H9 (cell line): ENCODE measurements at regions not wholly inside any gene's neighbourhood (a gene's known extent, or its start where the extent isn't known, plus 50 kb on each side); places are given as distances from the start of the nearest gene placed in this dataset.

ENCODE experiments used
- DNase-seq: peaks from one replicate; pipeline ENCODE4 v3.0.0-alpha.2; 2017
- H2AFZ ChIP-seq: one replicate; pipeline ENCODE4 v1.6.1; 2013; ENCODE audit warnings: mild to moderate bottlenecking, low read length, control low read depth, moderate library complexity
- H2AK5ac ChIP-seq: 2 replicates; pipeline ENCODE4 v1.6.1; 2013; ENCODE audit warnings: low read length, control low read depth, mixed read lengths; ENCODE audit not compliant: insufficient read length
- H2BK120ac ChIP-seq: one replicate; pipeline ENCODE4 v1.6.1; 2013; ENCODE audit warnings: low read depth, mild to moderate bottlenecking, low read length, control low read depth, inconsistent platforms; ENCODE audit not compliant: poor library complexity, severe bottlenecking
- H2BK12ac ChIP-seq: 2 replicates; pipeline ENCODE4 v1.6.1; 2013; ENCODE audit warnings: low read length, control low read depth, mixed read lengths, low read depth; ENCODE audit not compliant: insufficient read length
- H2BK15ac ChIP-seq: 2 replicates; pipeline ENCODE4 v1.6.1; 2013; ENCODE audit warnings: low read depth, low read length, control low read depth
- H2BK20ac ChIP-seq: one replicate; pipeline ENCODE4 v1.6.1; 2013; ENCODE audit warnings: low read depth, mild to moderate bottlenecking, low read length, control low read depth, inconsistent platforms; ENCODE audit not compliant: poor library complexity, severe bottlenecking
- H2BK5ac ChIP-seq: 2 replicates; pipeline ENCODE4 v1.6.1; 2013; ENCODE audit warnings: low read length, control low read depth, mixed read lengths; ENCODE audit not compliant: insufficient read length
- H3K14ac ChIP-seq: 2 replicates; pipeline ENCODE4 v1.6.1; 2013; ENCODE audit warnings: low read length, control low read depth; ENCODE audit not compliant: insufficient read depth
- H3K18ac ChIP-seq: 2 replicates; pipeline ENCODE4 v1.6.1; 2013; ENCODE audit warnings: low read depth, mild to moderate bottlenecking, mixed read lengths, low read length, control low read depth; ENCODE audit not compliant: insufficient read length
- H3K23ac ChIP-seq: 2 replicates; pipeline ENCODE4 v1.6.1; 2013; ENCODE audit warnings: low read length, control low read depth, mixed read lengths, low read depth; ENCODE audit not compliant: insufficient read length
- H3K23me2 ChIP-seq: 2 replicates; pipeline ENCODE4 v1.6.1; 2013; ENCODE audit warnings: low read depth, mild to moderate bottlenecking, mixed read lengths, low read length, control low read depth; ENCODE audit not compliant: insufficient read length, poor library complexity, severe bottlenecking
- H3K27ac ChIP-seq: 2 replicates; pipeline ENCODE4 v1.5.1; 2013; ENCODE audit warnings: low read length, control low read depth, mixed read lengths, low read depth; ENCODE audit not compliant: insufficient read length
- H3K27me3 ChIP-seq: 2 replicates; pipeline ENCODE4 v1.6.1; 2013; ENCODE audit warnings: low read length, control low read depth, inconsistent platforms; ENCODE audit not compliant: insufficient read depth
- H3K4ac ChIP-seq: 2 replicates; pipeline ENCODE4 v1.6.1; 2013; ENCODE audit warnings: low read depth, mild to moderate bottlenecking, control low read depth, inconsistent platforms, low read length, moderate library complexity
- H3K4me1 ChIP-seq: 2 replicates; pipeline ENCODE4 v1.6.1; 2013; ENCODE audit warnings: low read length, control low read depth, inconsistent platforms; ENCODE audit not compliant: insufficient read depth
- H3K4me2 ChIP-seq: 2 replicates; pipeline ENCODE4 v1.6.1; 2013; ENCODE audit warnings: low read length, control low read depth, mixed read lengths; ENCODE audit not compliant: insufficient read length, insufficient read depth
- H3K56ac ChIP-seq: 2 replicates; pipeline ENCODE4 v1.6.1; 2013; ENCODE audit warnings: low read depth, mild to moderate bottlenecking, mixed read lengths, low read length, control low read depth; ENCODE audit not compliant: insufficient read length
- H3K79me1 ChIP-seq: 2 replicates; pipeline ENCODE4 v1.6.1; 2013; ENCODE audit warnings: low read depth, mild to moderate bottlenecking, moderate library complexity, low read length, control low read depth, inconsistent platforms; ENCODE audit not compliant: insufficient read depth, poor library complexity, severe bottlenecking
- H3K79me2 ChIP-seq: 2 replicates; pipeline ENCODE4 v1.6.1; 2013; ENCODE audit warnings: low read length, control low read depth, inconsistent platforms; ENCODE audit not compliant: insufficient read depth
- H3K9ac ChIP-seq: 2 replicates; pipeline ENCODE4 v1.6.1; 2013; ENCODE audit warnings: low read length, control low read depth, mixed read lengths; ENCODE audit not compliant: insufficient read length; ENCODE audit errors: extremely low read depth
- H3K9me3 ChIP-seq: one replicate; pipeline ENCODE4 v1.6.1; 2013; ENCODE audit warnings: low read depth, low read length, inconsistent platforms; ENCODE audit not compliant: control insufficient read depth
- H3T11ph ChIP-seq: one replicate; pipeline ENCODE4 v1.6.1; 2013; ENCODE audit warnings: mild to moderate bottlenecking, low read length, control low read depth, inconsistent platforms
- H4K20me1 ChIP-seq: one replicate; pipeline ENCODE4 v1.6.1; 2013; ENCODE audit not compliant: control insufficient read depth, insufficient read length, insufficient read depth
- H4K5ac ChIP-seq: 2 replicates; pipeline ENCODE4 v1.6.1; 2013; ENCODE audit warnings: low read depth, mild to moderate bottlenecking, mixed read lengths, low read length, control low read depth; ENCODE audit not compliant: insufficient read length
- H4K8ac ChIP-seq: replicated peaks from 2 replicates; pipeline ENCODE4 v1.6.1; 2013; ENCODE audit warnings: low read length, control low read depth, mixed read lengths, low read depth; ENCODE audit not compliant: insufficient read length
- H4K91ac ChIP-seq: 2 replicates; pipeline ENCODE4 v1.6.1; 2013; ENCODE audit warnings: low read depth, mild to moderate bottlenecking, moderate library complexity, mixed read lengths, low read length, control low read depth; ENCODE audit not compliant: insufficient read length
- H3K27ac Mint-ChIP-seq, 3 experiments: 2 replicates in 2 of 3; 3 replicates in 1 of 3; pipeline ENCODE4 v1.8.0; 2020 to 2021; ENCODE audit warnings: mixed read lengths in 3 of 3, mild to moderate bottlenecking in 1 of 3, moderate library complexity in 1 of 3
- H3K27me3 Mint-ChIP-seq: 2 replicates; pipeline ENCODE4 v1.8.0; 2021; ENCODE audit warnings: low read depth, mild to moderate bottlenecking, moderate library complexity, mixed read lengths
- H3K36me3 Mint-ChIP-seq, 3 experiments: 2 replicates in 2 of 3; 3 replicates in 1 of 3; pipeline ENCODE4 v1.8.0; 2020 to 2021; ENCODE audit warnings: low read depth in 3 of 3, mixed read lengths in 3 of 3; ENCODE audit not compliant: insufficient read depth in 1 of 3
- H3K4me1 Mint-ChIP-seq, 2 experiments: 2 replicates each; pipeline ENCODE4 v1.8.0; 2020; ENCODE audit warnings: mixed read lengths in 2 of 2
- H3K4me3 Mint-ChIP-seq, 2 experiments: 2 replicates in 1 of 2; 3 replicates in 1 of 2; pipeline ENCODE4 v1.8.0; 2020 to 2021; ENCODE audit warnings: mild to moderate bottlenecking in 2 of 2, mixed read lengths in 2 of 2, moderate library complexity in 1 of 2
- H3K9me3 Mint-ChIP-seq, 2 experiments: 2 replicates in 1 of 2; 3 replicates in 1 of 2; pipeline ENCODE4 v1.8.0; 2020; ENCODE audit warnings: mild to moderate bottlenecking in 2 of 2, mixed read lengths in 2 of 2, moderate library complexity in 1 of 2
- CTCF ChIP-seq: fragments of 200-600 bp; sonication (generic); conservative IDR thresholded peaks from 3 replicates; pipeline ENCODE4 v1.8.0; 2021; ENCODE audit warnings: antibody characterized with exemption, mild to moderate bottlenecking
- WGBS: extraction: QIAGEN DNeasy Blood & Tissue Kit; methylation state at CpG from one replicate; pipeline ENCODE4 v1.1.7; 2013; ENCODE audit warnings: missing lambda C conversion rate, low lambda C conversion rate, mixed read lengths; ENCODE audit not compliant: insufficient read length; ENCODE audit errors: extremely low coverage; 5-methylcytosine and 5-hydroxymethylcytosine counted together

- no peaks in the 10 kb centered on the region for H3K9me3 Mint-ChIP-seq
- peak; percentile 93 for TF ChIP-seq CTCF
- H3T11ph ChIP-seq, result no peak overlapping the region
These were observed 65.9 kb upstream of the ZNF92 start for GRCh38 chr7:65307651-65308299.

More at GRCh38 chr7:65307651-65308299, 65.9 kb upstream of the ZNF92 start:
- Histone ChIP-seq H3K4me1 (no peaks in the 10 kb centered on the region; the same call in 1 of the 2 replicates), H2BK15ac (no peak overlapping the region), H3K23me2 (no peaks in the 10 kb centered on the region), H2AFZ (no peak overlapping the region), H2AK5ac (no peak overlapping the region), H3K4ac (no peak overlapping the region), H4K5ac (no peak overlapping the region), H2BK12ac (no peak overlapping the region), H4K91ac (no peak overlapping the region), H2BK5ac (no peak overlapping the region), H3K79me2 (no peaks in the 10 kb centered on the region), H3K27me3 (no peaks in the 10 kb centered on the region), H3K4me2 (no peak overlapping the region), H3K18ac (no peak overlapping the region), H3K27ac (no peak overlapping the region), H3K14ac (no peak overlapping the region), H2BK20ac (no peak overlapping the region), H3K79me1 (no peaks in the 10 kb centered on the region), H3K23ac (no peak overlapping the region), H3K56ac (no peak overlapping the region), H2BK120ac (no peak overlapping the region), H3K9ac (no peak overlapping the region), H4K8ac (no peak overlapping the region), H4K20me1 (no peaks in the 10 kb centered on the region), H3K9me3 (no peaks in the 10 kb centered on the region)
- no CpG with 5 or more reads among the region's 8 CpGs for WGBS
- Mint-ChIP-seq H3K4me1 (0 out of 4 replicates have a peak, but pooled peaks cover 0 to 3% of the 10 kb centered on the region in 2 experiments), H3K36me3 (peaks cover 0 to 5% (median 0%) of the 10 kb centered on the region in 3 experiments; a peak in 2 of 7 replicates), H3K27ac (no peak overlapping the region), H3K27me3 (no peaks in the 10 kb centered on the region), H3K4me3 (no peak overlapping the region)
- DNase-seq, result peak; percentile 75
